ENCODE measurements at regions not wholly inside any gene's neighbourhood (a gene's known extent, or its start where the extent isn't known, plus 50 kb on each side); places are given as distances from the start of the nearest gene placed in this dataset.
"Not testable (repeated sequence)": the region's sequence is repeated elsewhere in the genome, so short reads cannot be mapped to it uniquely, and the experiment has no call there.

GRCh38 chr2:180604077-180604476, 376.3 kb upstream of the UBE2E3 start:
- no peak for DNase-seq (ENCODE audit: low read depth)

GRCh38 chr2:180601016-180601415, 379.4 kb upstream of the UBE2E3 start:
- no peak for DNase-seq (ENCODE audit: low read depth)

- no peak for DNase-seq (ENCODE audit: low read depth)
These were observed 380.6 kb upstream of the UBE2E3 start for GRCh38 chr2:180599804-180600203.

- no peak for DNase-seq (ENCODE audit: low read depth)
These were observed 383.2 kb upstream of the UBE2E3 start for GRCh38 chr2:180597179-180597578.

- DNase-seq (ENCODE audit: low read depth): no peak
These were observed 384.0 kb upstream of the UBE2E3 start for GRCh38 chr2:180596453-180596852.

- DNase-seq (ENCODE audit: low read depth): no peak
These were observed 388.5 kb upstream of the UBE2E3 start for GRCh38 chr2:180591947-180592346.

GRCh38 chr2:180591093-180591781, 389.2 kb upstream of the UBE2E3 start:
- not testable (repeated sequence) for DNase-seq (ENCODE audit: low read depth)

GRCh38 chr2:180583441-180584140, 396.8 kb upstream of the UBE2E3 start:
- DNase-seq (ENCODE audit: low read depth): no peak

- DNase-seq (ENCODE audit: low read depth): no peak
These were observed 401.0 kb upstream of the UBE2E3 start for GRCh38 chr2:180579388-180579787.

- DNase-seq (ENCODE audit: low read depth): no peak
These were observed 402.0 kb upstream of the UBE2E3 start for GRCh38 chr2:180578441-180578840.

GRCh38 chr2:180577567-180577966, 402.8 kb upstream of the UBE2E3 start:
- no peak for DNase-seq (ENCODE audit: low read depth)

GRCh38 chr2:180573951-180574350, 406.5 kb upstream of the UBE2E3 start:
- no peak for DNase-seq (ENCODE audit: low read depth)

GRCh38 chr2:180572346-180572745, 408.1 kb upstream of the UBE2E3 start:
- no peak for DNase-seq (ENCODE audit: low read depth)

- no peak for DNase-seq (ENCODE audit: low read depth)
These were observed 408.8 kb upstream of the UBE2E3 start for GRCh38 chr2:180571559-180571958.

- DNase-seq (ENCODE audit: low read depth): no peak
These were observed 409.5 kb upstream of the UBE2E3 start for GRCh38 chr2:180570864-180571263.

GRCh38 chr2:180564051-180564450, 416.4 kb upstream of the UBE2E3 start:
- no peak for DNase-seq (ENCODE audit: low read depth)

GRCh38 chr2:180562378-180562777, 418.0 kb upstream of the UBE2E3 start:
- DNase-seq (ENCODE audit: low read depth): no peak

GRCh38 chr2:180559771-180560170, 420.6 kb upstream of the UBE2E3 start:
- DNase-seq (ENCODE audit: low read depth): no peak

- DNase-seq (ENCODE audit: low read depth): no peak
These were observed 421.4 kb upstream of the UBE2E3 start for GRCh38 chr2:180559038-180559437.

- DNase-seq (ENCODE audit: low read depth): no peak
These were observed 424.9 kb upstream of the UBE2E3 start for GRCh38 chr2:180555391-180555965.

GRCh38 chr2:180554330-180554729, 426.1 kb upstream of the UBE2E3 start:
- no peak for DNase-seq (ENCODE audit: low read depth)

GRCh38 chr2:180553094-180553715, 427.2 kb upstream of the UBE2E3 start:
- no peak for DNase-seq (ENCODE audit: low read depth)

GRCh38 chr2:180542511-180542910, 437.9 kb upstream of the UBE2E3 start:
- no peak for DNase-seq (ENCODE audit: low read depth)

All from activated T-helper 9 cell treated with anti-CD3 and anti-CD28 coated beads, Interleukin-2, amount 50 U/mL, for 16 hours (primary cell).